ENCODE measurements at regions not wholly inside any gene's neighbourhood (a gene's known extent, or its start where the extent isn't known, plus 50 kb on each side); places are given as distances from the start of the nearest gene placed in this dataset.

DNA sequence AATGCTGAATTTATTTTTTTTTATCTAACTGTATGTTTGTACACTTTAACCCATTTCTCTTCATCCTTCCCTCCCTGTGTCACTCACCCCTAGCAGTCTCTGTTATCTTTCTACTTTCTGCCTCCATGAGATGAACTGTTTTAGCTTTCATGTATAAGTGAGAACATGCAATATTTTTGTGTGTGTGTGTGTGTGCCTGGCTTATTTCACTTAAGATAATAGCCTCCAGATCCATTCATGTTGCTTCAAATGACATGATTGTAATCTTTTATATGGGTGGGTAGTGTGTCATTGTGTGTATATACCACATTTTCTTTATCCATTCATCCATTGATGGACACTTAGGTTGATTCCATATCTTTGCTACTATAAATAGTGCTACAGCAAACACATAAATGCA is 1023.9 kb downstream of the TLE1 start:
- TF ChIP-seq TAF1 (IDR thresholded peaks at IDR 0.05; ENCODE audit: borderline replicate concordance, insufficient read depth, low read length) (no peak), SIN3A (IDR thresholded peaks at IDR 0.05; ENCODE audit: borderline replicate concordance, insufficient read depth, low read length) (no peak), POLR2AphosphoS5 (IDR thresholded peaks at IDR 0.05; ENCODE audit: low read depth, low read length) (no peak), FOXP2 (optimal IDR thresholded peaks at IDR 0.05; ENCODE audit: borderline replicate concordance, extremely low read depth, extremely low read length, insufficient read depth) (no peak)
